HCT116 (cell line): ENCODE measurements at regions not wholly inside any gene's neighbourhood (a gene's known extent, or its start where the extent isn't known, plus 50 kb on each side); places are given as distances from the start of the nearest gene placed in this dataset.

ENCODE experiments used
- ATAC-seq: fragments of 200-7000 bp; cut with Tn5 transposase; 2 replicates; pipeline ENCODE4 v1.9.1; 2020; ENCODE audit warnings: mild to moderate bottlenecking, moderate library complexity
- BruUV-seq: library from RNA; stranded (reverse); fragments of 400-500 nt; replicated peaks from 2 replicates; lab custom pipeline; 2021; lab: Mats Ljungman, UMichigan
- CTCF ChIA-PET: fragments of 300-600 bp; sonication (Branson Sonifier 250); formaldehyde crosslinking; loops from one replicate; lab custom pipeline; 2021; ENCODE audit warnings: antibody characterized with exemption; lab: Charles Lee
- POLR2A ChIA-PET: fragments of 300-600, 350-600 bp; sonication (Branson Sonifier 250); formaldehyde crosslinking; loops from one replicate; lab custom pipeline; 2021; ENCODE audit warnings: antibody characterized with exemption; lab: Charles Lee
- RAD21 ChIA-PET, 2 experiments: fragments of 300-600 bp; sonication (Branson Sonifier 250); formaldehyde crosslinking; loops; one replicate each; lab custom pipeline; 2023; ENCODE audit warnings: low total read pairs in 2 of 2; ENCODE audit not compliant: uncharacterized antibody in 2 of 2, unreplicated experiment in 2 of 2, low non-redundant PET in 1 of 2; lab: Charles Lee
- DNase-seq: peaks from one replicate; pipeline ENCODE4 v3.0.0-alpha.2; 2010; ENCODE audit warnings: low read depth, low spot score
- H2AFZ ChIP-seq: fragments of 200-600 bp; shearing (Covaris generic), sonication (generic); 2 replicates; pipeline ENCODE4 v1.6.1; 2017; ENCODE audit warnings: low read depth, mixed run types, mixed read lengths, antibody characterized with exemption, low read length; ENCODE audit not compliant: poor library complexity, severe bottlenecking
- H3K27ac ChIP-seq: 2 replicates; pipeline ENCODE4 v1.5.1; 2012; ENCODE audit warnings: low read depth, low read length
- H3K27me3 ChIP-seq: fragments of 200-600 bp; sonication (generic); 2 replicates; pipeline ENCODE4 v1.6.1; 2016; ENCODE audit warnings: mixed run types, low read length, mixed read lengths; ENCODE audit not compliant: insufficient read depth
- H3K36me3 ChIP-seq, 2 experiments: fragments of 200-500 bp in 1 of 2; fragments of 200-600 bp in 1 of 2; sonication (Bioruptor generic) in 1 of 2; sonication (generic) in 1 of 2; 2 replicates each; pipeline versions ENCODE4 v1.5.1 to v1.6.1; 2014 to 2016; ENCODE audit warnings: low read length in 2 of 2, inconsistent platforms in 1 of 2, mixed read lengths in 1 of 2, mixed run types in 1 of 2; ENCODE audit not compliant: insufficient read depth in 2 of 2, control insufficient read depth in 1 of 2
- H3K4me1 ChIP-seq, 2 experiments: fragments of 200-600 bp in 1 of 2; sonication (generic) in 1 of 2; 2 replicates each; pipeline versions ENCODE4 v1.5.1 to v1.6.1; 2012 to 2017; ENCODE audit warnings: low read length in 2 of 2, inconsistent platforms in 1 of 2, mild to moderate bottlenecking in 1 of 2, mixed read lengths in 1 of 2, mixed run types in 1 of 2, moderate library complexity in 1 of 2; ENCODE audit not compliant: insufficient read depth in 2 of 2, control insufficient read depth in 1 of 2
- H3K4me2 ChIP-seq: fragments of 200-600 bp; sonication (generic); 2 replicates; pipeline ENCODE4 v1.6.1; 2017; ENCODE audit warnings: mixed run types, low read length, mixed read lengths
- H3K4me3 ChIP-seq, 2 experiments: fragments of 200-600 bp in 1 of 2; sonication (generic) in 1 of 2; replicated peaks in 1 of 2; 2 replicates each; pipeline ENCODE4 v1.5.1; 2011 to 2016; ENCODE audit warnings: low read length in 2 of 2, control low read depth in 1 of 2, low read depth in 1 of 2, mild to moderate bottlenecking in 1 of 2, mixed read lengths in 1 of 2, mixed run types in 1 of 2
- H3K79me2 ChIP-seq: fragments of 200-600 bp; sonication (generic); 2 replicates; pipeline ENCODE4 v1.6.1; 2017; ENCODE audit warnings: mild to moderate bottlenecking, mixed run types, low read length, moderate library complexity, mixed read lengths; ENCODE audit not compliant: insufficient read depth
- H3K9ac ChIP-seq: fragments of 200-600 bp; sonication (generic); 2 replicates; pipeline ENCODE4 v1.6.1; 2016; ENCODE audit warnings: low read length, mixed read lengths
- H3K9me2 ChIP-seq: fragments of 200-600 bp; sonication (generic), shearing (Covaris generic); 2 replicates; pipeline ENCODE4 v1.6.1; 2017; ENCODE audit warnings: mixed run types, mild to moderate bottlenecking, moderate library complexity; ENCODE audit not compliant: insufficient read depth
- H3K9me3 ChIP-seq, 2 experiments: fragments of 200-500 bp in 1 of 2; fragments of 200-600 bp in 1 of 2; sonication (Bioruptor generic) in 1 of 2; sonication (generic) in 1 of 2; 2 replicates each; pipeline ENCODE4 v1.6.1; 2014 to 2017; ENCODE audit warnings: low read length in 2 of 2, mixed read lengths in 2 of 2, inconsistent platforms in 1 of 2, low read depth in 1 of 2, mild to moderate bottlenecking in 1 of 2, mixed run types in 1 of 2, moderate library complexity in 1 of 2; ENCODE audit not compliant: control insufficient read depth in 1 of 2, insufficient read depth in 1 of 2
- H4K20me1 ChIP-seq: fragments of 200-600 bp; sonication (generic), shearing (Covaris generic); 2 replicates; pipeline ENCODE4 v1.6.1; 2017; ENCODE audit warnings: mixed run types, mild to moderate bottlenecking, moderate library complexity; ENCODE audit not compliant: insufficient read depth
- ATF3 ChIP-seq: IDR thresholded peaks from 2 replicates; pipeline ENCODE4 v1.6.1; 2012
- CBX3 ChIP-seq: IDR thresholded peaks from 2 replicates; pipeline ENCODE4 v1.6.1; 2012; ENCODE audit warnings: low read depth
- CEBPB ChIP-seq: IDR thresholded peaks from 2 replicates; pipeline ENCODE4 v1.6.1; 2012; ENCODE audit warnings: low read depth
- EGR1 ChIP-seq: IDR thresholded peaks from 2 replicates; pipeline ENCODE4 v1.6.1; 2012; ENCODE audit warnings: low read depth
- EZH2 ChIP-seq: fragments of 200-600 bp; sonication (generic); IDR thresholded peaks from 2 replicates; pipeline ENCODE4 v1.6.1; 2017; ENCODE audit warnings: antibody characterized with exemption, mixed run types
- FOSL1 ChIP-seq: IDR thresholded peaks from 2 replicates; pipeline ENCODE4 v1.6.1; 2012; ENCODE audit warnings: low read depth
- POLR2A ChIP-seq: IDR thresholded peaks from 2 replicates; pipeline ENCODE4 v1.7.0; 2011; ENCODE audit warnings: borderline replicate concordance; ENCODE audit not compliant: insufficient read depth, insufficient read length; ENCODE audit errors: extremely low read depth
- POLR2AphosphoS5 ChIP-seq: IDR thresholded peaks from 2 replicates; pipeline ENCODE4 v1.6.1; 2011; ENCODE audit warnings: mild to moderate bottlenecking, low read depth, low read length, moderate library complexity
- RAD21 ChIP-seq: IDR thresholded peaks from 2 replicates; pipeline ENCODE4 v1.6.1; 2012; ENCODE audit warnings: low read depth, mild to moderate bottlenecking
- REST ChIP-seq: IDR thresholded peaks from 2 replicates; pipeline ENCODE4 v1.6.1; 2012; ENCODE audit warnings: low read depth
- SIN3A ChIP-seq: IDR thresholded peaks from 2 replicates; pipeline ENCODE4 v1.6.1; 2012; ENCODE audit warnings: low read depth
- SP1 ChIP-seq: IDR thresholded peaks from 2 replicates; pipeline ENCODE4 v1.6.1; 2012; ENCODE audit warnings: low read depth
- SRF ChIP-seq: IDR thresholded peaks from 2 replicates; pipeline ENCODE4 v1.6.1; 2012; ENCODE audit warnings: low read depth
- YY1 ChIP-seq: IDR thresholded peaks from 2 replicates; pipeline ENCODE4 v1.6.1; 2011; ENCODE audit warnings: low read length, low read depth, moderate library complexity, mild to moderate bottlenecking; ENCODE audit not compliant: insufficient replicate concordance; ENCODE audit errors: extremely low read depth
- ZBTB33 ChIP-seq: IDR thresholded peaks from 2 replicates; pipeline ENCODE4 v1.6.1; 2011; ENCODE audit warnings: mild to moderate bottlenecking, low read length, moderate library complexity; ENCODE audit not compliant: insufficient replicate concordance; ENCODE audit errors: extremely low read depth
- ZNF274 ChIP-seq: fragments of 200-500 bp; sonication (Bioruptor generic); IDR thresholded peaks from 2 replicates; pipeline ENCODE4 v1.6.1; 2014; ENCODE audit warnings: mild to moderate bottlenecking, low read depth, low read length, inconsistent platforms
- intact Hi-C: fragments of 100-400 bp; cut with micrococcal nuclease; formaldehyde crosslinking; loops from 2 replicates; pipeline ENCODE4 v1.10.0; 2022

GRCh38 chr10:21257191-21257590 lies 268.3 kb downstream of the SKIDA1 start:
- no peaks in the 10 kb centered on the region for H3K79me2 ChIP-seq
- TF ChIP-seq SIN3A = no peak
- TF ChIP-seq RAD21 = no peak
- no peak for TF ChIP-seq POLR2A
- no peak for TF ChIP-seq YY1
- TF ChIP-seq POLR2AphosphoS5 = no peak
- no peak for TF ChIP-seq ZNF274
- no peak for TF ChIP-seq ZBTB33
- no peak for TF ChIP-seq SP1
- no peak for TF ChIP-seq SRF
- TF ChIP-seq FOSL1 = no peak
- TF ChIP-seq EGR1 = no peak
- no peak for TF ChIP-seq ATF3
- no peak for TF ChIP-seq REST
- no peak for TF ChIP-seq CEBPB
- TF ChIP-seq CBX3 = no peak
- no peak for TF ChIP-seq EZH2
- TF ChIP-seq, all 23 proteins: peak for 0
- POLR2A ChIA-PET = no interaction called here
- DNase-seq (no peak), ATAC-seq (no peak)
- Histone ChIP-seq H2AFZ (no peak overlapping the region), H3K9ac (no peak overlapping the region), H3K9me3 (no peaks in the 10 kb centered on the region), H3K27me3 (no peaks in the 10 kb centered on the region), H3K36me3 (no peaks in the 10 kb centered on the region), H3K4me2 (no peak overlapping the region), H3K9me2 (no peaks in the 10 kb centered on the region), H3K4me1 (no peaks in the 10 kb centered on the region), H3K27ac (no peak overlapping the region), H4K20me1 (no peaks in the 10 kb centered on the region), H3K4me3 (no peak overlapping the region)
- BruUV-seq = no TSS peak
- CTCF ChIA-PET = no interaction called here
- RAD21 ChIA-PET = no interaction called here
- intact Hi-C loops = no loop called here
